H1 (cell line): ENCODE measurements at regions not wholly inside any gene's neighbourhood (a gene's known extent, or its start where the extent isn't known, plus 50 kb on each side); places are given as distances from the start of the nearest gene placed in this dataset.

Experiments
- CTCF ChIA-PET: fragments of 300-600 bp; sonication (Branson Sonifier 250); formaldehyde crosslinking; loops from one replicate; lab custom pipeline; 2021; ENCODE audit not compliant: partially characterized antibody; lab: Charles Lee
- POLR2A ChIA-PET: fragments of 300-600 bp; sonication (Branson Sonifier 250); formaldehyde crosslinking; loops from one replicate; lab custom pipeline; 2021; ENCODE audit warnings: inconsistent platforms; ENCODE audit not compliant: partially characterized antibody; lab: Charles Lee
- DNase-seq, 2 experiments: peaks; one replicate each; pipeline versions ENCODE4 v3.0.0 to v3.0.0-alpha.2; 2010 to 2022; ENCODE audit warnings: low spot score in 2 of 2, low read depth in 1 of 2, mixed read lengths in 1 of 2
- FAIRE-seq: peaks from 2 replicates; lab custom pipeline; 2011; peaks lifted over from hg19 to GRCh38; lab: Jason Lieb, UNC
- H2AFZ ChIP-seq: 2 replicates; pipeline ENCODE4 v1.8.1; 2012; ENCODE audit warnings: low read length, inconsistent platforms
- H2AK5ac ChIP-seq: 2 replicates; pipeline ENCODE4 v1.6.1; 2013; ENCODE audit warnings: low read depth, low read length
- H2BK120ac ChIP-seq: replicated peaks from 2 replicates; pipeline ENCODE3; 2013; ENCODE audit warnings: low read depth, low read length, inconsistent platforms
- H2BK12ac ChIP-seq: 2 replicates; pipeline ENCODE4 v1.6.1; 2013; ENCODE audit warnings: low read depth, low read length
- H2BK15ac ChIP-seq: 2 replicates; pipeline ENCODE4 v1.6.1; 2013; ENCODE audit warnings: low read length
- H2BK20ac ChIP-seq: 2 replicates; pipeline ENCODE4 v1.6.1; 2013; ENCODE audit warnings: low read length
- H2BK5ac ChIP-seq: 2 replicates; pipeline ENCODE4 v1.6.1; 2013; ENCODE audit warnings: low read depth, low read length
- H3K14ac ChIP-seq: 2 replicates; pipeline ENCODE4 v1.6.1; 2013; ENCODE audit warnings: inconsistent platforms; ENCODE audit not compliant: insufficient read length
- H3K18ac ChIP-seq: 2 replicates; pipeline ENCODE4 v1.6.1; 2013; ENCODE audit warnings: low read length; ENCODE audit errors: extremely low read depth
- H3K23ac ChIP-seq: 2 replicates; pipeline ENCODE4 v1.6.1; 2013; ENCODE audit warnings: inconsistent platforms; ENCODE audit not compliant: insufficient read length
- H3K23me2 ChIP-seq: 2 replicates; pipeline ENCODE4 v1.6.1; 2013; ENCODE audit warnings: low read depth, low read length
- H3K27ac ChIP-seq: 2 replicates; pipeline ENCODE4 v1.6.1; 2011; ENCODE audit warnings: low read depth, low read length, inconsistent platforms
- H3K27me3 ChIP-seq, 4 experiments: replicated peaks in 1 of 4; 1 replicate in 1 of 4; 2 replicates in 3 of 4; pipeline versions ENCODE4 v1.6.1 to v1.8.1; 2011 to 2013; ENCODE audit warnings: low read length in 3 of 4, mild to moderate bottlenecking in 3 of 4, inconsistent platforms in 2 of 4, mixed read lengths in 2 of 4, moderate library complexity in 1 of 4; ENCODE audit not compliant: control insufficient read depth in 3 of 4, insufficient read depth in 3 of 4; ENCODE audit errors: extremely low read depth in 1 of 4
- H3K36me3 ChIP-seq, 4 experiments: 2 replicates each; pipeline versions ENCODE4 v1.6.1 to v1.8.1; 2011 to 2013; ENCODE audit warnings: mild to moderate bottlenecking in 4 of 4, low read length in 3 of 4, moderate library complexity in 2 of 4, control low read depth in 1 of 4, inconsistent platforms in 1 of 4; ENCODE audit not compliant: insufficient read depth in 4 of 4, control insufficient read depth in 2 of 4
- H3K4ac ChIP-seq: replicated peaks from 2 replicates; pipeline ENCODE3; 2013; ENCODE audit warnings: low read length, low read depth, mixed read lengths, inconsistent platforms; ENCODE audit not compliant: insufficient read length
- H3K4me1 ChIP-seq, 4 experiments: replicated peaks in 1 of 4; 1 replicate in 1 of 4; 2 replicates in 3 of 4; pipeline versions ENCODE4 v1.6.1 to v1.8.1; 2011 to 2013; ENCODE audit warnings: low read length in 3 of 4, inconsistent platforms in 2 of 4, mixed read lengths in 1 of 4; ENCODE audit not compliant: insufficient read depth in 4 of 4, control insufficient read depth in 3 of 4
- H3K4me2 ChIP-seq, 2 experiments: 2 replicates each; pipeline versions ENCODE4 v1.6.1 to v1.8.1; 2011 to 2013; ENCODE audit warnings: low read depth in 2 of 2, low read length in 2 of 2, control low read depth in 1 of 2, inconsistent platforms in 1 of 2, mild to moderate bottlenecking in 1 of 2; ENCODE audit not compliant: insufficient read depth in 1 of 2
- H3K4me3 ChIP-seq, 4 experiments: fragments of 200-600, 300-600 bp in 1 of 4; sonication (generic), shearing (Covaris generic), sonication (Bioruptor Twin) in 1 of 4; 2 replicates each; pipeline versions ENCODE4 v1.5.1 to v1.8.1; 2011 to 2016; ENCODE audit warnings: low read length in 4 of 4, low read depth in 3 of 4, control low read depth in 2 of 4, inconsistent platforms in 2 of 4, mild to moderate bottlenecking in 2 of 4, mixed read lengths in 1 of 4, moderate library complexity in 1 of 4; ENCODE audit not compliant: insufficient read depth in 2 of 4; ENCODE audit errors: extremely low read depth in 1 of 4
- H3K56ac ChIP-seq: replicated peaks from 2 replicates; pipeline ENCODE3; 2013; ENCODE audit warnings: low read depth, mild to moderate bottlenecking, mixed read lengths, low read length, inconsistent platforms; ENCODE audit not compliant: insufficient read length
- H3K79me1 ChIP-seq: 2 replicates; pipeline ENCODE4 v1.6.1; 2013; ENCODE audit warnings: low read depth, low read length, control low read depth
- H3K79me2 ChIP-seq, 2 experiments: 2 replicates each; pipeline versions ENCODE4 v1.6.1 to v1.8.1; 2012 to 2013; ENCODE audit warnings: low read length in 2 of 2, mild to moderate bottlenecking in 2 of 2, inconsistent platforms in 1 of 2; ENCODE audit not compliant: insufficient read depth in 2 of 2, control insufficient read depth in 1 of 2
- H3K9ac ChIP-seq, 4 experiments: replicated peaks in 1 of 4; 1 replicate in 1 of 4; 2 replicates in 3 of 4; pipeline versions ENCODE4 v1.6.1 to v1.8.1; 2011 to 2013; ENCODE audit warnings: low read depth in 3 of 4, low read length in 3 of 4, control low read depth in 2 of 4, mild to moderate bottlenecking in 2 of 4, moderate library complexity in 2 of 4, inconsistent platforms in 1 of 4; ENCODE audit errors: extremely low read depth in 1 of 4
- H3K9me3 ChIP-seq, 2 experiments: 2 replicates each; pipeline versions ENCODE4 v1.6.1 to v1.8.1; 2012 to 2013; ENCODE audit warnings: mild to moderate bottlenecking in 2 of 2, moderate library complexity in 2 of 2, control low read depth in 1 of 2, inconsistent platforms in 1 of 2, low read depth in 1 of 2, low read length in 1 of 2, mixed read lengths in 1 of 2; ENCODE audit not compliant: insufficient read depth in 2 of 2
- H4K20me1 ChIP-seq, 2 experiments: replicated peaks in 1 of 2; 2 replicates each; pipeline versions ENCODE3 to v1.8.1; 2011 to 2013; ENCODE audit warnings: inconsistent platforms in 2 of 2, low read length in 2 of 2, mild to moderate bottlenecking in 1 of 2; ENCODE audit not compliant: insufficient read depth in 2 of 2, control insufficient read depth in 1 of 2
- H4K5ac ChIP-seq: 2 replicates; pipeline ENCODE4 v1.6.1; 2013; ENCODE audit warnings: low read length, low read depth, mixed read lengths, inconsistent platforms; ENCODE audit not compliant: insufficient read length
- H4K8ac ChIP-seq: 2 replicates; pipeline ENCODE4 v1.8.0; 2013; ENCODE audit warnings: mild to moderate bottlenecking, moderate library complexity, low read length, inconsistent platforms; ENCODE audit not compliant: insufficient read depth; ENCODE audit errors: extremely low read depth
- H4K91ac ChIP-seq: replicated peaks from 2 replicates; pipeline ENCODE3; 2013; ENCODE audit warnings: low read length, mixed read lengths, inconsistent platforms; ENCODE audit not compliant: insufficient read length
- CTBP2 ChIP-seq: IDR thresholded peaks from 2 replicates; pipeline ENCODE4 v1.7.0; 2011; ENCODE audit warnings: borderline replicate concordance, mild to moderate bottlenecking, moderate library complexity, mixed read lengths, low read length; ENCODE audit not compliant: insufficient read depth, insufficient read length
- EZH2 ChIP-seq: fragments of 200-600 bp; sonication (generic); IDR thresholded peaks from 2 replicates; pipeline ENCODE4 v1.7.1; 2012; ENCODE audit warnings: low read depth, mild to moderate bottlenecking, moderate library complexity, low read length, inconsistent platforms; ENCODE audit not compliant: severe bottlenecking
- GABPA ChIP-seq: IDR thresholded peaks from 2 replicates; pipeline ENCODE4 v1.6.1; 2011; ENCODE audit warnings: mild to moderate bottlenecking, low read length, moderate library complexity, borderline replicate concordance; ENCODE audit not compliant: insufficient read depth
- JUND ChIP-seq: IDR thresholded peaks from 2 replicates; pipeline ENCODE4 v1.6.1; 2011; ENCODE audit warnings: mild to moderate bottlenecking, improper control_type of control experiment, low read length
- KDM4A ChIP-seq: IDR thresholded peaks from one replicate; pipeline ENCODE4 v1.7.1; 2012; ENCODE audit warnings: low read depth, mild to moderate bottlenecking, moderate library complexity, low read length, inconsistent platforms; ENCODE audit not compliant: severe bottlenecking
- NRF1 ChIP-seq: IDR thresholded peaks from 2 replicates; pipeline ENCODE4 v1.6.1; 2011; ENCODE audit warnings: mild to moderate bottlenecking, low read depth, low read length, improper control_type of control experiment
- SP1 ChIP-seq: IDR thresholded peaks from 2 replicates; pipeline ENCODE4 v1.6.1; 2011; ENCODE audit warnings: low read depth, low read length
- TEAD4 ChIP-seq: IDR thresholded peaks from 2 replicates; pipeline ENCODE4 v1.6.1; 2012; ENCODE audit warnings: low read depth, low read length, inconsistent platforms, mixed read lengths
- ZNF274 ChIP-seq: IDR thresholded peaks from 2 replicates; pipeline ENCODE4 v1.7.0; 2012; ENCODE audit warnings: low read length, borderline replicate concordance; ENCODE audit errors: extremely low read depth
- WGBS, 2 experiments: shearing (Covaris generic) in 1 of 2; methylation state at CpG; one replicate each; pipeline versions ENCODE4 v1.1.6 to v1.1.7; 2013 to 2015; ENCODE audit warnings: low lambda C conversion rate in 2 of 2, mixed read lengths in 2 of 2, inconsistent platforms in 1 of 2, low coverage in 1 of 2, missing lambda C conversion rate in 1 of 2; ENCODE audit not compliant: insufficient replicate concordance in 2 of 2, insufficient coverage in 1 of 2, insufficient read length in 1 of 2; ENCODE audit errors: extremely low coverage in 1 of 2, missing lambda C conversion rate in 1 of 2; 5-methylcytosine and 5-hydroxymethylcytosine counted together
- TF ChIP-seq, protein P1 (sequence below): IDR thresholded peaks from 2 replicates; pipeline ENCODE4 v1.6.1; 2012; ENCODE audit warnings: inconsistent platforms
- TF ChIP-seq, protein P2 (sequence below): IDR thresholded peaks from 2 replicates; pipeline ENCODE4 v1.6.1; 2011; ENCODE audit warnings: low read length, improper control_type of control experiment

DNA sequence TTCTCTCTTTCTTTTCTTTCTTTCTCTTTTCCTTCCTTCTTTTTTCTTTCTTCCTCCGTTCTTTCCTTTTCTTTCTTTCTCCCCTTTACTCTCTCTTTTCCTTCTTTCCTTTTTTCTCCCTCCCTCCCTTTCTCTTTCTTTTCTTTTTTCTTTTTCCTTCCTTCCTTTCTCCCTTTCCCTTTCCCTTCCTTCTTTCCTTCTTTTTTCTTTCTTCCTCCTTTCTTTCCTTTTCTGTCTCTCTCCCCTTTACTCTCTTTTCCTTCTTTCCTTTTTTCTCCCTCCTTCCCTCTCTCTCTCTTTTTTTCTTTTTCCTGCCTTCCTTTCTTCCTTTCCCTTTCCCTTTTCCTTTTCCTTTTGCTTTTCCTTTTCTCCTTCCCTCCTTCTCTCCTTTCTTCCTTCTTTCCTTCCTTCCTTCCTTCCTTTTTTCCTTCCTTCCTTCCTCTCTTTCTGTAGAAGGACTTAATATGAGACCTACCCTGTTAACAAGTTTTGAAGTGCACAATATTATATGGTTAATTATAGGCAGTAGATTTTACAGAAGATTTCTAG lies 142.7 kb upstream of the CD180 start:
- H3K4me2 ChIP-seq = no peak overlapping the region
- H3K18ac ChIP-seq = no peak overlapping the region
- H4K8ac ChIP-seq = no peak overlapping the region
- no peak overlapping the region for H2BK15ac ChIP-seq
- no peak overlapping the region for H3K9ac ChIP-seq
- no peak overlapping the region for H3K23ac ChIP-seq
- H3K36me3 ChIP-seq = no peaks in the 10 kb centered on the region
- no peak overlapping the region for H3K56ac ChIP-seq
- H4K91ac ChIP-seq = no peak overlapping the region
- no peaks in the 10 kb centered on the region for H3K4me1 ChIP-seq
- no peak overlapping the region for H3K14ac ChIP-seq
- no peaks in the 10 kb centered on the region; the same call in 1 of the 2 replicates for H3K79me1 ChIP-seq
- no peaks in the 10 kb centered on the region for H3K23me2 ChIP-seq
- no peak overlapping the region for H4K5ac ChIP-seq
- H3K27ac ChIP-seq = no peak overlapping the region
- WGBS, 2 experiments = 88% methylated on average over 1 of the region's 1 CpG; no CpG with 5 or more reads in 1 of the 2 experiments
- H4K20me1 ChIP-seq = no peaks in the 10 kb centered on the region
- no peak overlapping the region for H3K4me3 ChIP-seq
- no peaks in the 10 kb centered on the region; a peak in 1 of 7 replicates for H3K27me3 ChIP-seq
- POLR2A ChIA-PET = no interaction called here
- H3K4ac ChIP-seq = no peak overlapping the region
- H2BK5ac ChIP-seq = no peak overlapping the region
- no peaks in the 10 kb centered on the region for H3K79me2 ChIP-seq
- CTCF ChIA-PET = interaction anchor here (0.8 kb wide), 1 partner anchor 15 kb away, joined by 3 read pairs; no protein-coding TSS in a partner anchor
- no peak overlapping the region for H2BK20ac ChIP-seq
- H3K9me3 ChIP-seq = peaks cover 0 to 2% of the 10 kb centered on the region in 2 experiments; a peak in 1 of 4 replicates
- no peak for DNase-seq
- no peak overlapping the region for H2AFZ ChIP-seq
- H2BK120ac ChIP-seq = no peak overlapping the region
- FAIRE-seq = no peak
- H2AK5ac ChIP-seq = no peak overlapping the region
- no peak overlapping the region for H2BK12ac ChIP-seq
- TF ChIP-seq ZNF274 (no peak), EZH2 (no peak), SP1 (no peak), KDM4A (no peak), NRF1 (no peak), CTBP2 (no peak), JUND (no peak), TEAD4 (no peak), GABPA (no peak)
- TF ChIP-seq, protein P1, sequence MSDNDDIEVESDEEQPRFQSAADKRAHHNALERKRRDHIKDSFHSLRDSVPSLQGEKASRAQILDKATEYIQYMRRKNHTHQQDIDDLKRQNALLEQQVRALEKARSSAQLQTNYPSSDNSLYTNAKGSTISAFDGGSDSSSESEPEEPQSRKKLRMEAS = no peak
- TF ChIP-seq, protein P2, sequence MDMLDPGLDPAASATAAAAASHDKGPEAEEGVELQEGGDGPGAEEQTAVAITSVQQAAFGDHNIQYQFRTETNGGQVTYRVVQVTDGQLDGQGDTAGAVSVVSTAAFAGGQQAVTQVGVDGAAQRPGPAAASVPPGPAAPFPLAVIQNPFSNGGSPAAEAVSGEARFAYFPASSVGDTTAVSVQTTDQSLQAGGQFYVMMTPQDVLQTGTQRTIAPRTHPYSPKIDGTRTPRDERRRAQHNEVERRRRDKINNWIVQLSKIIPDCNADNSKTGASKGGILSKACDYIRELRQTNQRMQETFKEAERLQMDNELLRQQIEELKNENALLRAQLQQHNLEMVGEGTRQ = no peak
